K562 (cell line): ENCODE measurements at regions not wholly inside any gene's neighbourhood (a gene's known extent, or its start where the extent isn't known, plus 50 kb on each side); places are given as distances from the start of the nearest gene placed in this dataset.

Experiments
- ATAC-seq: fragments of 200-7000 bp; cut with Tn5 transposase; 3 replicates; pipeline ENCODE4 v1.9.1; 2020; ENCODE audit warnings: moderate library complexity
- BruUV-seq: library from RNA; stranded (reverse); fragments of 400-500 nt; replicated peaks from 2 replicates; lab custom pipeline; 2021; lab: Mats Ljungman, UMichigan
- CTCF ChIA-PET: fragments of 300-600 bp; formaldehyde crosslinking; extraction: SDS; loops from one replicate; lab custom pipeline; 2021; ENCODE audit warnings: low intra/inter-chr PET ratio; lab: Yijun Ruan, JAX
- POLR2A ChIA-PET: fragments of 300-600, 350-650 bp; sonication (Branson Sonifier 250); formaldehyde crosslinking; extraction: SDS; loops from one replicate; lab custom pipeline; 2021; ENCODE audit warnings: antibody characterized with exemption, inconsistent platforms; lab: Yijun Ruan, JAX
- DNase-seq, 4 experiments: peaks; one replicate each; pipeline versions ENCODE4 v3.0.0 to v3.0.0-alpha.2; 2011 to 2018; ENCODE audit warnings: low spot score in 3 of 4, mixed read lengths in 3 of 4; ENCODE audit errors: extremely low read depth in 1 of 4
- FAIRE-seq: peaks from 2 replicates; lab custom pipeline; 2011; peaks lifted over from hg19 to GRCh38; lab: Jason Lieb, UNC
- H2AFZ ChIP-seq: 2 replicates; pipeline ENCODE4 v1.6.0; 2011; ENCODE audit warnings: low read depth, low read length, control low read depth, inconsistent platforms
- H3K27ac ChIP-seq: fragments of 200-600 bp; 3 replicates; pipeline ENCODE4 v1.8.0; 2011; ENCODE audit warnings: low read depth, mild to moderate bottlenecking, control low read depth, inconsistent platforms, low read length, moderate library complexity, mixed read lengths; ENCODE audit errors: extremely low read depth
- H3K27me3 ChIP-seq, 2 experiments: fragments of 300-600 bp in 1 of 2; 2 replicates in 1 of 2; 3 replicates in 1 of 2; pipeline versions ENCODE4 v1.6.0 to v1.8.0; 2011; ENCODE audit warnings: inconsistent platforms in 2 of 2, low read length in 2 of 2, mild to moderate bottlenecking in 1 of 2, mixed read lengths in 1 of 2, moderate library complexity in 1 of 2; ENCODE audit not compliant: control insufficient read depth in 2 of 2, insufficient read depth in 2 of 2
- H3K36me3 ChIP-seq: fragments of 300-600 bp; 3 replicates; pipeline ENCODE4 v1.8.0; 2011; ENCODE audit warnings: mild to moderate bottlenecking, low read length, inconsistent platforms; ENCODE audit not compliant: control insufficient read depth, insufficient read depth
- H3K4me1 ChIP-seq, 2 experiments: fragments of 200-600 bp in 1 of 2; replicated peaks in 1 of 2; 2 replicates in 1 of 2; 3 replicates in 1 of 2; pipeline versions ENCODE4 v1.5.1 to v1.8.0; 2011; ENCODE audit warnings: inconsistent platforms in 2 of 2, low read length in 2 of 2, mild to moderate bottlenecking in 1 of 2, mixed read lengths in 1 of 2, moderate library complexity in 1 of 2; ENCODE audit not compliant: control insufficient read depth in 2 of 2, insufficient read depth in 2 of 2
- H3K4me2 ChIP-seq: 2 replicates; pipeline ENCODE4 v1.6.1; 2011; ENCODE audit warnings: low read length, control low read depth, inconsistent platforms, mixed read lengths; ENCODE audit not compliant: insufficient read depth
- H3K4me3 ChIP-seq: fragments of 200-600 bp; sonication (generic), shearing (Covaris generic); 2 replicates; pipeline ENCODE4 v1.5.1; 2016; ENCODE audit warnings: control low read depth, inconsistent platforms
- H3K79me2 ChIP-seq: fragments of 200-600 bp; 3 replicates; pipeline ENCODE4 v1.8.0; 2011; ENCODE audit warnings: low read length, inconsistent platforms; ENCODE audit not compliant: control insufficient read depth, insufficient read depth
- H3K9ac ChIP-seq, 2 experiments: 2 replicates each; pipeline versions ENCODE4 v1.6.0 to v1.6.1; 2011; ENCODE audit warnings: low read depth in 2 of 2, low read length in 2 of 2, control low read depth in 1 of 2, inconsistent platforms in 1 of 2, mild to moderate bottlenecking in 1 of 2, mixed read lengths in 1 of 2; ENCODE audit not compliant: insufficient read depth in 1 of 2
- H3K9me1 ChIP-seq: one replicate; pipeline ENCODE4 v1.6.0; 2011; ENCODE audit warnings: inconsistent platforms, mild to moderate bottlenecking, low read length, moderate library complexity; ENCODE audit not compliant: control insufficient read depth, insufficient read depth
- H3K9me3 ChIP-seq: replicated peaks from 2 replicates; pipeline ENCODE4 v1.5.1; 2011; ENCODE audit warnings: low read depth, low read length, inconsistent platforms; ENCODE audit not compliant: control insufficient read depth, insufficient read depth
- H4K20me1 ChIP-seq: replicated peaks from 2 replicates; pipeline ENCODE4 v1.6.1; 2011; ENCODE audit warnings: low read length, inconsistent platforms, mixed read lengths; ENCODE audit not compliant: control insufficient read depth, insufficient read depth
- CBX3 ChIP-seq, 2 experiments: IDR thresholded peaks; 1 replicate in 1 of 2; 2 replicates in 1 of 2; pipeline ENCODE4 v1.6.1; 2012; ENCODE audit warnings: inconsistent platforms in 2 of 2, low read length in 2 of 2, borderline replicate concordance in 1 of 2, control low read depth in 1 of 2
- CREB3 ChIP-seq: fragments of 450-650 bp; conservative IDR thresholded peaks from 2 replicates; pipeline ENCODE4 v1.6.1; 2016; ENCODE audit warnings: missing genetic modification characterization, low read depth, mild to moderate bottlenecking, missing compliant biosample characterization, moderate library complexity
- KAT2B ChIP-seq: IDR thresholded peaks from one replicate; pipeline ENCODE4 v1.6.1; 2012; ENCODE audit warnings: low read depth, mild to moderate bottlenecking, control low read depth, inconsistent platforms, low read length, moderate library complexity
- MCM5 ChIP-seq: fragments of 450-650 bp; IDR thresholded peaks from 2 replicates; pipeline ENCODE4 v1.6.1; 2016; ENCODE audit warnings: low read depth
- NR2F6 ChIP-seq: fragments of 450-650 bp; formaldehyde crosslinking; IDR thresholded peaks from 2 replicates; pipeline ENCODE4 v1.4.0; 2020; ENCODE audit warnings: mild to moderate bottlenecking
- OTX1 ChIP-seq: fragments of 450-650 bp; formaldehyde crosslinking; IDR thresholded peaks from 2 replicates; pipeline ENCODE4 v1.4.0; 2022; ENCODE audit warnings: mild to moderate bottlenecking
- PCBP2 ChIP-seq: fragments of 200-400 bp; formaldehyde crosslinking; IDR thresholded peaks from 2 replicates; pipeline ENCODE4 v1.6.1; 2018; ENCODE audit warnings: low read length, low read depth, mild to moderate bottlenecking, moderate library complexity; ENCODE audit not compliant: poor library complexity, severe bottlenecking
- WGBS: fragments of 100-300 bp; shearing (Covaris generic); methylation state at CpG from one replicate; pipeline ENCODE4 v1.1.6; 2016; ENCODE audit warnings: low coverage, mixed read lengths; ENCODE audit not compliant: insufficient coverage; ENCODE audit errors: missing lambda C conversion rate; 5-methylcytosine and 5-hydroxymethylcytosine counted together
- in situ Hi-C: fragments of 300-500 bp; cut with MboI; formaldehyde crosslinking; loops from 4 replicates; pipeline ENCODE4 v1.15.0; 2018; ENCODE audit warnings: inconsistent platforms, mixed read lengths
- intact Hi-C: fragments of 100-400 bp; cut with micrococcal nuclease; formaldehyde crosslinking; loops from 2 replicates; pipeline ENCODE4 v1.14.2; 2022
- TF ChIP-seq, protein P1 (sequence below): IDR thresholded peaks from 2 replicates; pipeline ENCODE4 v1.6.1; 2011; ENCODE audit warnings: borderline replicate concordance, low read depth, mild to moderate bottlenecking, moderate library complexity, low read length; ENCODE audit not compliant: insufficient read depth, poor library complexity, severe bottlenecking
- TF ChIP-seq, protein P2 (sequence below): fragments of 450-650 bp; IDR thresholded peaks from 2 replicates; pipeline ENCODE4 v1.6.1; 2016; ENCODE audit warnings: antibody characterized with exemption

- Histone ChIP-seq H3K36me3 (no peaks in the 10 kb centered on the region), H3K9me3 (no peaks in the 10 kb centered on the region), H3K4me1 (no peaks in the 10 kb centered on the region), H3K9ac (no peak overlapping the region), H3K79me2 (no peaks in the 10 kb centered on the region), H3K27ac (no peak overlapping the region), H4K20me1 (no peaks in the 10 kb centered on the region; the same call in 1 of the 2 replicates), H3K4me2 (no peak overlapping the region), H3K9me1 (no peaks in the 10 kb centered on the region), H3K4me3 (no peak overlapping the region), H2AFZ (no peak overlapping the region), H3K27me3 (no peaks in the 10 kb centered on the region; a peak in 1 of 5 replicates)
- DNase-seq (no peak), FAIRE-seq (no peak), ATAC-seq (no peak)
- no peak for TF ChIP-seq PCBP2
- TF ChIP-seq, protein P1, sequence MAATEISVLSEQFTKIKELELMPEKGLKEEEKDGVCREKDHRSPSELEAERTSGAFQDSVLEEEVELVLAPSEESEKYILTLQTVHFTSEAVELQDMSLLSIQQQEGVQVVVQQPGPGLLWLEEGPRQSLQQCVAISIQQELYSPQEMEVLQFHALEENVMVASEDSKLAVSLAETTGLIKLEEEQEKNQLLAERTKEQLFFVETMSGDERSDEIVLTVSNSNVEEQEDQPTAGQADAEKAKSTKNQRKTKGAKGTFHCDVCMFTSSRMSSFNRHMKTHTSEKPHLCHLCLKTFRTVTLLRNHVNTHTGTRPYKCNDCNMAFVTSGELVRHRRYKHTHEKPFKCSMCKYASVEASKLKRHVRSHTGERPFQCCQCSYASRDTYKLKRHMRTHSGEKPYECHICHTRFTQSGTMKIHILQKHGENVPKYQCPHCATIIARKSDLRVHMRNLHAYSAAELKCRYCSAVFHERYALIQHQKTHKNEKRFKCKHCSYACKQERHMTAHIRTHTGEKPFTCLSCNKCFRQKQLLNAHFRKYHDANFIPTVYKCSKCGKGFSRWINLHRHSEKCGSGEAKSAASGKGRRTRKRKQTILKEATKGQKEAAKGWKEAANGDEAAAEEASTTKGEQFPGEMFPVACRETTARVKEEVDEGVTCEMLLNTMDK, result no peak
- TF ChIP-seq CBX3 (IDR thresholded peaks at IDR 0.05; ENCODE audit: borderline replicate concordance in 1 of 2, low read length in 2 of 2), result no peak
- TF ChIP-seq OTX1 (CRISPR knock-in tag), result no peak
- no peak for TF ChIP-seq NR2F6 (CRISPR knock-in tag)
- TF ChIP-seq CREB3 (tag), result no peak
- TF ChIP-seq, protein P2, sequence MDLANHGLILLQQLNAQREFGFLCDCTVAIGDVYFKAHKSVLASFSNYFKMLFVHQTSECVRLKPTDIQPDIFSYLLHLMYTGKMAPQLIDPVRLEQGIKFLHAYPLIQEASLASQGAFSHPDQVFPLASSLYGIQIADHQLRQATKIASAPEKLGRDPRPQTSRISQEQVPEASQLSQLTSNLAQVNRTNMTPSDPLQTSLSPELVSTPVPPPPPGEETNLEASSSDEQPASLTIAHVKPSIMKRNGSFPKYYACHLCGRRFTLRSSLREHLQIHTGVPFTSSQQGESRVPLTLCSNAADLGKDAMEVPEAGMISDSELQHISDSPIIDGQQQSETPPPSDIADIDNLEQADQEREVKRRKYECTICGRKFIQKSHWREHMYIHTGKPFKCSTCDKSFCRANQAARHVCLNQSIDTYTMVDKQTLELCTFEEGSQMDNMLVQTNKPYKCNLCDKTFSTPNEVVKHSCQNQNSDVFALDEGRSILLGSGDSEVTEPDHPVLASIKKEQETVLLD, result no peak
- TF ChIP-seq KAT2B, result no peak
- no peak for TF ChIP-seq MCM5
- intact Hi-C loops (loop anchor here (1.0 kb wide), 2 partner anchors 59 to 474 kb away; no protein-coding TSS in a partner anchor), in situ Hi-C loops (no loop called here)
- ChIA-PET CTCF (interaction anchor here (1.4 kb wide), 1 partner anchor 59 kb away, joined by 4 read pairs; no protein-coding TSS in a partner anchor), POLR2A (interaction anchor here (0.5 kb wide), 1 partner anchor 42 kb away, joined by 3 read pairs; no protein-coding TSS in a partner anchor)
- 0% methylated on average over 1 of the region's 1 CpG for WGBS
- BruUV-seq, result no TSS peak
These were observed 555.3 kb downstream of the BUD13 start for GRCh38 chr11:116217441-116217840.
